ENCODE measurements at regions not wholly inside any gene's neighbourhood (a gene's known extent, or its start where the extent isn't known, plus 50 kb on each side); places are given as distances from the start of the nearest gene placed in this dataset.

DNA sequence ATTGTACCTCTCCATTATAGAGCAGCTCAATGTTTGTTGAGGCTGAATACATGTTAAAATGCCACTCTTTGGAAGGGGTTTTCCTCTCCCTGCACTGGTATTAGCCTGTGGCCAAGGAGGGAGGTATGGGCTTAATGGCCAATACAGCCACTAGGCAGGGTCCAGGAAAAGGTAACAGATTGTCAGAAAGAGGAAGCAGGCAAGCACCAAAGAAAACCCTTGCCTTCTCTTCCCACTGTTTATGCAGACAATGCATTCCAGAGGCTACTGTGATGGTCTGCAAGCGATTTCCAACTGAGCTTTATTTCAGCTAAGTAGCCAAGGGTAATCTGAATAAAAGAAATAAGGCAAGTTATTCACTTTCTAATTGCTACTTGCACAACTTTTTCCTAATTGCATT is 95.3 kb upstream of the SLC27A6 start:
- no peak overlapping the region for H3K4me2 ChIP-seq (replicated peaks; ENCODE audit: extremely low read depth, low read length, poor library complexity, severe bottlenecking)
- H3K9me3 Mint-ChIP-seq, result peaks cover 0 to 6% (median 3%) of the 10 kb centered on the region in 7 donors
- no peaks in the 10 kb centered on the region for H3K4me1 Mint-ChIP-seq
- no peaks in the 10 kb centered on the region for H3K36me3 ChIP-seq (replicated peaks in 1 of 2; ENCODE audit: control insufficient read depth in 1 of 2, insufficient read depth in 2 of 2, low read length in 2 of 2)
- TF ChIP-seq, protein P1, sequence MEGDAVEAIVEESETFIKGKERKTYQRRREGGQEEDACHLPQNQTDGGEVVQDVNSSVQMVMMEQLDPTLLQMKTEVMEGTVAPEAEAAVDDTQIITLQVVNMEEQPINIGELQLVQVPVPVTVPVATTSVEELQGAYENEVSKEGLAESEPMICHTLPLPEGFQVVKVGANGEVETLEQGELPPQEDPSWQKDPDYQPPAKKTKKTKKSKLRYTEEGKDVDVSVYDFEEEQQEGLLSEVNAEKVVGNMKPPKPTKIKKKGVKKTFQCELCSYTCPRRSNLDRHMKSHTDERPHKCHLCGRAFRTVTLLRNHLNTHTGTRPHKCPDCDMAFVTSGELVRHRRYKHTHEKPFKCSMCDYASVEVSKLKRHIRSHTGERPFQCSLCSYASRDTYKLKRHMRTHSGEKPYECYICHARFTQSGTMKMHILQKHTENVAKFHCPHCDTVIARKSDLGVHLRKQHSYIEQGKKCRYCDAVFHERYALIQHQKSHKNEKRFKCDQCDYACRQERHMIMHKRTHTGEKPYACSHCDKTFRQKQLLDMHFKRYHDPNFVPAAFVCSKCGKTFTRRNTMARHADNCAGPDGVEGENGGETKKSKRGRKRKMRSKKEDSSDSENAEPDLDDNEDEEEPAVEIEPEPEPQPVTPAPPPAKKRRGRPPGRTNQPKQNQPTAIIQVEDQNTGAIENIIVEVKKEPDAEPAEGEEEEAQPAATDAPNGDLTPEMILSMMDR (IDR thresholded peaks at IDR 0.05), result no peak
- H3K27me3 ChIP-seq (ENCODE audit: control insufficient read depth in 2 of 2, insufficient read depth in 2 of 2, low read length in 2 of 2), result no peaks in the 10 kb centered on the region
- H3K27ac ChIP-seq (ENCODE audit: low read depth in 1 of 2, low read length in 2 of 2), result no peak overlapping the region
- no peaks in the 10 kb centered on the region for H3K79me2 ChIP-seq (ENCODE audit: insufficient read depth, low read length)
- H3K9me3 ChIP-seq (replicated peaks in 1 of 2; ENCODE audit: control insufficient read depth in 1 of 2, insufficient read depth in 1 of 2, low read length in 2 of 2), result no peaks in the 10 kb centered on the region
- H3K36me3 Mint-ChIP-seq, result no peaks in the 10 kb centered on the region
- H4K20me1 ChIP-seq (ENCODE audit: insufficient read depth, low read length), result no peaks in the 10 kb centered on the region
- H3K27ac Mint-ChIP-seq, result no peak overlapping the region
- H3K4me3 ChIP-seq (replicated peaks in 1 of 3; ENCODE audit: low read depth in 2 of 3, low read length in 3 of 3), result no peak overlapping the region
- H3K27me3 Mint-ChIP-seq (ENCODE audit: low read depth in 3 of 3), result peaks cover 0 to 4% (median 2%) of the 10 kb centered on the region in 3 donors
- WGBS (ENCODE audit: insufficient coverage), result no CpG with 5 or more reads among the region's 1 CpG
- DNase-seq, result no peak
- H3K4me1 ChIP-seq (ENCODE audit: control insufficient read depth in 1 of 2, insufficient read depth in 2 of 2, low read length in 2 of 2), result no peaks in the 10 kb centered on the region
- no peak overlapping the region for H3K9ac ChIP-seq (ENCODE audit: insufficient read depth, low read length, poor library complexity, severe bottlenecking)
- no peak overlapping the region for H3K4me3 Mint-ChIP-seq
- no peak overlapping the region for H2AFZ ChIP-seq (ENCODE audit: insufficient read depth, low read depth, low read length, poor library complexity, severe bottlenecking)
- intact Hi-C loops (cut with micrococcal nuclease), result no loop called here

DNA sequence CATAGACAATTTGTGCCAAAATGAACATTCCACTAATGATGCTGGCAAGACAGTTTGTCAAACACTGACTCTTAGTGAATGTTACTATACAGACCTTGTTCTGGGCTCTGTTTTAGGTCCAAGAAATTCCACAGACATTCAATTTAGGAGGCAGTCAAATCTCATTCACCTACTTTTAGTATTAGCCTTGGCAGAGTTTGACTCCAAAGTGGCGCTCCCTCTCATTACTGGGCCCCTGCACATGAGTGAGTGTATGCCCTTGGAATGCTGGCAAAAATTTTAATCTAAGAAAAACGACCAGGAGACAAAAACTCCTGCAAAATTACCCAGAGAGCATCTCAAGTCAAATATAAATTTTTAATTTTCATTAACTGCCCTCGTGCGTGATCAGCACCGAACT is 94.9 kb upstream of the SLC27A6 start:
- Histone ChIP-seq H3K4me1 (ENCODE audit: control insufficient read depth in 1 of 2, insufficient read depth in 2 of 2, low read length in 2 of 2) (no peaks in the 10 kb centered on the region), H3K27ac (ENCODE audit: low read depth in 1 of 2, low read length in 2 of 2) (no peak overlapping the region), H3K36me3 (replicated peaks in 1 of 2; ENCODE audit: control insufficient read depth in 1 of 2, insufficient read depth in 2 of 2, low read length in 2 of 2) (no peaks in the 10 kb centered on the region), H3K4me3 (replicated peaks in 1 of 3; ENCODE audit: low read depth in 2 of 3, low read length in 3 of 3) (no peak overlapping the region), H3K9me3 (replicated peaks in 1 of 2; ENCODE audit: control insufficient read depth in 1 of 2, insufficient read depth in 1 of 2, low read length in 2 of 2) (no peaks in the 10 kb centered on the region), H3K9ac (ENCODE audit: insufficient read depth, low read length, poor library complexity, severe bottlenecking) (no peak overlapping the region), H3K27me3 (ENCODE audit: control insufficient read depth in 2 of 2, insufficient read depth in 2 of 2, low read length in 2 of 2) (no peaks in the 10 kb centered on the region), H4K20me1 (ENCODE audit: insufficient read depth, low read length) (no peaks in the 10 kb centered on the region), H3K4me2 (replicated peaks; ENCODE audit: extremely low read depth, low read length, poor library complexity, severe bottlenecking) (no peak overlapping the region), H3K79me2 (ENCODE audit: insufficient read depth, low read length) (no peaks in the 10 kb centered on the region), H2AFZ (ENCODE audit: insufficient read depth, low read depth, low read length, poor library complexity, severe bottlenecking) (no peak overlapping the region)
- Mint-ChIP-seq H3K4me1 (no peaks in the 10 kb centered on the region), H3K27me3 (ENCODE audit: low read depth in 3 of 3) (peaks cover 0 to 4% (median 3%) of the 10 kb centered on the region in 3 donors), H3K9me3 (peaks cover 0 to 9% (median 3%) of the 10 kb centered on the region in 7 donors), H3K4me3 (no peak overlapping the region), H3K27ac (no peak overlapping the region), H3K36me3 (no peaks in the 10 kb centered on the region)
- intact Hi-C loops (cut with micrococcal nuclease), result no loop called here
- TF ChIP-seq, protein P1 (IDR thresholded peaks at IDR 0.05), result no peak
- 29% methylated on average over 1 of the region's 5 CpGs for WGBS (ENCODE audit: insufficient coverage)
- no peak for DNase-seq
